ENCODE measurements at regions not wholly inside any gene's neighbourhood (a gene's known extent, or its start where the extent isn't known, plus 50 kb on each side); places are given as distances from the start of the nearest gene placed in this dataset.
"Not testable (repeated sequence)": the region's sequence is repeated elsewhere in the genome, so short reads cannot be mapped to it uniquely, and the experiment has no call there.

DNA sequence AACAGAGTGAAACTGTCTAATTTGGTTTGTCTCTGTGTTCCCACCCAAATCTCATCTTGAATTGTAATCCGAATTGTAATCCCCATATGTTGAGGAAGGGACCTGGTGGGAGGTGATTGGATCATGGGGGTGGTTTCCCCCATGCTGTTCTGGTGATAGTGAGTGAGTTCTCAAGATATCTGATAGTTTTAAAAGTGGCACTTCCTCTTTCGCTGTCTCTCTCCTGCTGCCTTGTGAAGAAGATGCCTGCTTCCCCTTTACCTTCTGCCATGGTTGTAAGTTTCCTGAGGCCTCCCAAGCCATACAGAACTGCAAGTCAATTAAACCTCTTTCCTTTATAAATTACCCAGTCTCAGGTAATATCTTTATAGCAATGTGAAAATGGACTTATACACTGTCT, 212.1 kb upstream of the FAM3C start:
- not testable (repeated sequence) for TF ChIP-seq POLR2A, POLR2AphosphoS5 (IDR thresholded peaks at IDR 0.05)
- TF ChIP-seq, protein P1, sequence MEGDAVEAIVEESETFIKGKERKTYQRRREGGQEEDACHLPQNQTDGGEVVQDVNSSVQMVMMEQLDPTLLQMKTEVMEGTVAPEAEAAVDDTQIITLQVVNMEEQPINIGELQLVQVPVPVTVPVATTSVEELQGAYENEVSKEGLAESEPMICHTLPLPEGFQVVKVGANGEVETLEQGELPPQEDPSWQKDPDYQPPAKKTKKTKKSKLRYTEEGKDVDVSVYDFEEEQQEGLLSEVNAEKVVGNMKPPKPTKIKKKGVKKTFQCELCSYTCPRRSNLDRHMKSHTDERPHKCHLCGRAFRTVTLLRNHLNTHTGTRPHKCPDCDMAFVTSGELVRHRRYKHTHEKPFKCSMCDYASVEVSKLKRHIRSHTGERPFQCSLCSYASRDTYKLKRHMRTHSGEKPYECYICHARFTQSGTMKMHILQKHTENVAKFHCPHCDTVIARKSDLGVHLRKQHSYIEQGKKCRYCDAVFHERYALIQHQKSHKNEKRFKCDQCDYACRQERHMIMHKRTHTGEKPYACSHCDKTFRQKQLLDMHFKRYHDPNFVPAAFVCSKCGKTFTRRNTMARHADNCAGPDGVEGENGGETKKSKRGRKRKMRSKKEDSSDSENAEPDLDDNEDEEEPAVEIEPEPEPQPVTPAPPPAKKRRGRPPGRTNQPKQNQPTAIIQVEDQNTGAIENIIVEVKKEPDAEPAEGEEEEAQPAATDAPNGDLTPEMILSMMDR (IDR thresholded peaks at IDR 0.05), result not testable (repeated sequence)

All from breast epithelium (tissue), 3 donors.